ENCODE measurements at regions not wholly inside any gene's neighbourhood (a gene's known extent, or its start where the extent isn't known, plus 50 kb on each side); places are given as distances from the start of the nearest gene placed in this dataset.

GRCh38 chrX:102067966-102068723 lies 57.3 kb upstream of the TCEAL2 start:
- no peaks in the 10 kb centered on the region for H3K4me1 ChIP-seq (ENCODE audit: control insufficient read depth, low read depth, low read length)

GRCh38 chrX:102063445-102064074 lies 61.9 kb upstream of the TCEAL2 start:
- Histone ChIP-seq H3K27me3 (ENCODE audit: control insufficient read depth, insufficient read depth, low read length) (no peaks in the 10 kb centered on the region), H3K27ac (ENCODE audit: low read length) (no peak overlapping the region), H3K9me3 (ENCODE audit: control insufficient read depth, low read depth, low read length) (peaks cover 60% of the 10 kb centered on the region), H3K4me3 (ENCODE audit: low read length) (no peak overlapping the region), H3K36me3 (ENCODE audit: control insufficient read depth, low read depth, low read length) (no peaks in the 10 kb centered on the region), H3K4me1 (ENCODE audit: control insufficient read depth, low read depth, low read length) (no peaks in the 10 kb centered on the region), H3K9ac (ENCODE audit: low read length) (no peak overlapping the region)

More at GRCh38 chrX:102067966-102068723, 57.3 kb upstream of the TCEAL2 start:
- no peak overlapping the region for H3K4me3 ChIP-seq (ENCODE audit: low read length)
- H3K36me3 ChIP-seq (ENCODE audit: control insufficient read depth, low read depth, low read length): no peaks in the 10 kb centered on the region
- H3K27me3 ChIP-seq (ENCODE audit: control insufficient read depth, insufficient read depth, low read length): no peaks in the 10 kb centered on the region
- peaks cover 38% of the 10 kb centered on the region for H3K9me3 ChIP-seq (ENCODE audit: control insufficient read depth, low read depth, low read length)
- H3K9ac ChIP-seq (ENCODE audit: low read length): no peak overlapping the region
- no peak overlapping the region for H3K27ac ChIP-seq (ENCODE audit: low read length)

GRCh38 chrX:102044496-102044895 lies 81.0 kb upstream of the TCEAL2 start:
- Histone ChIP-seq H3K9ac (ENCODE audit: low read length) (no peak overlapping the region), H3K9me3 (ENCODE audit: control insufficient read depth, low read depth, low read length) (peaks cover 9% of the 10 kb centered on the region), H3K36me3 (ENCODE audit: control insufficient read depth, low read depth, low read length) (no peaks in the 10 kb centered on the region), H3K4me3 (ENCODE audit: low read length) (no peak overlapping the region), H3K27me3 (ENCODE audit: control insufficient read depth, insufficient read depth, low read length) (no peaks in the 10 kb centered on the region), H3K4me1 (ENCODE audit: control insufficient read depth, low read depth, low read length) (no peaks in the 10 kb centered on the region), H3K27ac (ENCODE audit: low read length) (no peak overlapping the region)

DNA sequence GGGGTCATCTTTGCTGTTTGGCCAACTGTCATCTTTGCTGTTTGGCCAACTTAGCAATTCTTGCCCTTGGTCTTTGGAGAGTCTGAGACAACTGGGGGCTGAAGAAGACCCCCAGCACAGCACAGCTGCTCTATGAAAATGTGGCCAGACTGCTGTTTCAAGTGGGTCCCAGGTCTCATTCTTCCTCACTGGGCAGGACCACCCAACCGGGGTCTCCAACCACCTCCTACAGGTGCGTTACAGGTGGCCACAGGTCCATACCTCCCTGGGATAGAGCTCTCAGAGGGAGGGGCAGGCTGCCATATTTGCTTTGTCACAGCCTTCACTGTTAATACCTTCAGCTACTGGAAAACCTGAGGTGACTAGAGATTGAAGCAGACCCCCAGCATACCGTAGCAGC lies 82.1 kb upstream of the TCEAL2 start:
- no peak overlapping the region for H3K27ac ChIP-seq (ENCODE audit: low read length)
- H3K36me3 ChIP-seq (ENCODE audit: control insufficient read depth, low read depth, low read length): no peaks in the 10 kb centered on the region
- no peaks in the 10 kb centered on the region for H3K27me3 ChIP-seq (ENCODE audit: control insufficient read depth, insufficient read depth, low read length)
- no peak overlapping the region for H3K4me3 ChIP-seq (ENCODE audit: low read length)
- H3K9ac ChIP-seq (ENCODE audit: low read length): no peak overlapping the region
- H3K9me3 ChIP-seq (ENCODE audit: control insufficient read depth, low read depth, low read length): peaks cover 9% of the 10 kb centered on the region
- no peaks in the 10 kb centered on the region for H3K4me1 ChIP-seq (ENCODE audit: control insufficient read depth, low read depth, low read length)

GRCh38 chrX:102042372-102043325 lies 82.8 kb upstream of the TCEAL2 start:
- Histone ChIP-seq H3K9ac (ENCODE audit: low read length) (no peak overlapping the region), H3K4me1 (ENCODE audit: control insufficient read depth, low read depth, low read length) (no peaks in the 10 kb centered on the region), H3K9me3 (ENCODE audit: control insufficient read depth, low read depth, low read length) (peaks cover 14% of the 10 kb centered on the region), H3K4me3 (ENCODE audit: low read length) (no peak overlapping the region), H3K27ac (ENCODE audit: low read length) (no peak overlapping the region), H3K36me3 (ENCODE audit: control insufficient read depth, low read depth, low read length) (no peaks in the 10 kb centered on the region), H3K27me3 (ENCODE audit: control insufficient read depth, insufficient read depth, low read length) (no peaks in the 10 kb centered on the region)

GRCh38 chrX:102029026-102029425 lies 96.5 kb upstream of the TCEAL2 start:
- no peaks in the 10 kb centered on the region for H3K4me1 ChIP-seq (ENCODE audit: control insufficient read depth, low read depth, low read length)

DNA sequence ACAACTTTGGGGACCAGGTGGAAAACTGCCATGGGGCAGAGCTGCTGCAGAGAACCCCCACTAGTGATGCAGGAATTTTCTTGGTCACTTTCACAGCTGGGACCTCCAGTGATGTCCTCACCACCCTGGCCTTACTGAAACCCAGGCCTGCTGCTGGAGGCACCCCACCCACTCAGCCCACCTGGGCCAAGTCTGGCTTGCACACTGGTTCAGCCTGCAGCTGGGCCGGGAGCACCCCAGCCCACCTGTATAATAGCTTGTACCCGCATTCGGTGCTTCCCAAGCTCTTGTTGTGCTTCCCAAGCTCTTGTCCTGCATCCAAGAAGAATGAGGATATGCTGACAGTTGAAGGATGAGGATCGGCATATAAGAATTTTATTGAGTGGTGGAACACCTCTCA lies 86.4 kb upstream of the ZMAT1 start:
- Histone ChIP-seq H3K4me1 (ENCODE audit: control insufficient read depth, low read depth, low read length) (no peaks in the 10 kb centered on the region), H3K27ac (ENCODE audit: low read length) (no peak overlapping the region), H3K36me3 (ENCODE audit: control insufficient read depth, low read depth, low read length) (no peaks in the 10 kb centered on the region), H3K9ac (ENCODE audit: low read length) (no peak overlapping the region), H3K9me3 (ENCODE audit: control insufficient read depth, low read depth, low read length) (peaks cover 34% of the 10 kb centered on the region), H3K4me3 (ENCODE audit: low read length) (no peak overlapping the region), H3K27me3 (ENCODE audit: control insufficient read depth, insufficient read depth, low read length) (no peaks in the 10 kb centered on the region)

More at GRCh38 chrX:102029026-102029425, 96.5 kb upstream of the TCEAL2 start:
- no peak overlapping the region for H3K4me3 ChIP-seq (ENCODE audit: low read length)
- no peaks in the 10 kb centered on the region for H3K36me3 ChIP-seq (ENCODE audit: control insufficient read depth, low read depth, low read length)
- peaks cover 56% of the 10 kb centered on the region for H3K9me3 ChIP-seq (ENCODE audit: control insufficient read depth, low read depth, low read length)
- no peak overlapping the region for H3K27ac ChIP-seq (ENCODE audit: low read length)
- no peaks in the 10 kb centered on the region for H3K27me3 ChIP-seq (ENCODE audit: control insufficient read depth, insufficient read depth, low read length)
- no peak overlapping the region for H3K9ac ChIP-seq (ENCODE audit: low read length)

DNA sequence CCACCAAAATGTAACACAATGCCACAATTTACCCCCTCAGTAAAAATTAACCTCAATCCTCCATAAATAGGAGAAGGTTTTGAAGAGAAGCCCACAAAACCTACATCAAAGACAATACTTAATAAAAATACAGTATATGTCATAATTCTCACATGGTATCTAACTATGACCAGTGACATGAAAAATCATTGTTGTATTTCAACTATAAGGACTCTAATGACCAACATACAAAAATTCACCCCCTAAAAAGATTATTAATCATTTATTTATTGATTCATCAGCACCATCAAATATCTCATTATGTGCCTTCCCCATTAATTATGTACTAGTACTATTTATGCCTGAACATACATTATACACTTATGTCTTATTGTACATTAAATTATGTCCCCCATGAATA lies 77.1 kb upstream of the ZMAT1 start:
- Histone ChIP-seq H3K27me3 (ENCODE audit: control insufficient read depth, insufficient read depth, low read length) (no peaks in the 10 kb centered on the region), H3K4me3 (ENCODE audit: low read length) (no peak overlapping the region), H3K9me3 (ENCODE audit: control insufficient read depth, low read depth, low read length) (peaks cover 16% of the 10 kb centered on the region), H3K4me1 (ENCODE audit: control insufficient read depth, low read depth, low read length) (no peaks in the 10 kb centered on the region), H3K9ac (ENCODE audit: low read length) (no peak overlapping the region), H3K27ac (ENCODE audit: low read length) (no peak overlapping the region), H3K36me3 (ENCODE audit: control insufficient read depth, low read depth, low read length) (no peaks in the 10 kb centered on the region)

- no peaks in the 10 kb centered on the region for H3K4me1 ChIP-seq (ENCODE audit: control insufficient read depth, low read depth, low read length)
- H3K9me3 ChIP-seq (ENCODE audit: control insufficient read depth, low read depth, low read length): peaks cover 8% of the 10 kb centered on the region
- H3K36me3 ChIP-seq (ENCODE audit: control insufficient read depth, low read depth, low read length): no peaks in the 10 kb centered on the region
- H3K27me3 ChIP-seq (ENCODE audit: control insufficient read depth, insufficient read depth, low read length): no peaks in the 10 kb centered on the region
- H3K27ac ChIP-seq (ENCODE audit: low read length): no peak overlapping the region
- H3K4me3 ChIP-seq (ENCODE audit: low read length): no peak overlapping the region
- H3K9ac ChIP-seq (ENCODE audit: low read length): no peak overlapping the region
Measured at GRCh38 chrX:101999644-102000539, 68.1 kb upstream of the ZMAT1 start.

GRCh38 chrX:101993335-101993734 lies 61.5 kb upstream of the ZMAT1 start:
- Histone ChIP-seq H3K4me1 (ENCODE audit: control insufficient read depth, low read depth, low read length) (no peaks in the 10 kb centered on the region), H3K9me3 (ENCODE audit: control insufficient read depth, low read depth, low read length) (no peaks in the 10 kb centered on the region), H3K27me3 (ENCODE audit: control insufficient read depth, insufficient read depth, low read length) (no peaks in the 10 kb centered on the region), H3K27ac (ENCODE audit: low read length) (no peak overlapping the region), H3K9ac (ENCODE audit: low read length) (no peak overlapping the region), H3K36me3 (ENCODE audit: control insufficient read depth, low read depth, low read length) (no peaks in the 10 kb centered on the region), H3K4me3 (ENCODE audit: low read length) (no peak overlapping the region)

Measured in iPS-18a (cell line).